ENCODE measurements at regions not wholly inside any gene's neighbourhood (a gene's known extent, or its start where the extent isn't known, plus 50 kb on each side); places are given as distances from the start of the nearest gene placed in this dataset.

- no peak for TF ChIP-seq CTCF (conservative IDR thresholded peaks at IDR 0.05; ENCODE audit: low read depth)
- no peak overlapping the region for H3K27ac ChIP-seq
- POLR2A ChIA-PET (ENCODE audit: low non-redundant PET) = no interaction called here
- CTCF ChIA-PET = interaction anchor here (0.7 kb wide), 1 partner anchor 234 kb away, joined by 3 read pairs; no protein-coding TSS in a partner anchor
- no peak for DNase-seq (ENCODE audit: low spot score)
These were observed 89.7 kb upstream of the ZPBP start for GRCh38 chr7:50182759-50183158.

GRCh38 chr7:50181081-50181480 lies 88.0 kb upstream of the ZPBP start:
- POLR2A ChIA-PET (ENCODE audit: low non-redundant PET) = no interaction called here
- DNase-seq (ENCODE audit: low spot score) = no peak
- CTCF ChIA-PET = no interaction called here
- TF ChIP-seq CTCF (conservative IDR thresholded peaks at IDR 0.05; ENCODE audit: low read depth) = no peak
- H3K27ac ChIP-seq = no peak overlapping the region

- TF ChIP-seq CTCF (conservative IDR thresholded peaks at IDR 0.05; ENCODE audit: low read depth) = no peak
- no peak overlapping the region for H3K27ac ChIP-seq
- CTCF ChIA-PET = no interaction called here
- no peak for DNase-seq (ENCODE audit: low spot score)
- POLR2A ChIA-PET (ENCODE audit: low non-redundant PET) = no interaction called here
These were observed 85.1 kb upstream of the ZPBP start for GRCh38 chr7:50178166-50178565.

GRCh38 chr7:50174948-50175347 lies 81.9 kb upstream of the ZPBP start:
- DNase-seq (ENCODE audit: low spot score) = no peak
- CTCF ChIA-PET = no interaction called here
- no peak for TF ChIP-seq CTCF (conservative IDR thresholded peaks at IDR 0.05; ENCODE audit: low read depth)
- POLR2A ChIA-PET (ENCODE audit: low non-redundant PET) = no interaction called here
- H3K27ac ChIP-seq = no peak overlapping the region

DNA sequence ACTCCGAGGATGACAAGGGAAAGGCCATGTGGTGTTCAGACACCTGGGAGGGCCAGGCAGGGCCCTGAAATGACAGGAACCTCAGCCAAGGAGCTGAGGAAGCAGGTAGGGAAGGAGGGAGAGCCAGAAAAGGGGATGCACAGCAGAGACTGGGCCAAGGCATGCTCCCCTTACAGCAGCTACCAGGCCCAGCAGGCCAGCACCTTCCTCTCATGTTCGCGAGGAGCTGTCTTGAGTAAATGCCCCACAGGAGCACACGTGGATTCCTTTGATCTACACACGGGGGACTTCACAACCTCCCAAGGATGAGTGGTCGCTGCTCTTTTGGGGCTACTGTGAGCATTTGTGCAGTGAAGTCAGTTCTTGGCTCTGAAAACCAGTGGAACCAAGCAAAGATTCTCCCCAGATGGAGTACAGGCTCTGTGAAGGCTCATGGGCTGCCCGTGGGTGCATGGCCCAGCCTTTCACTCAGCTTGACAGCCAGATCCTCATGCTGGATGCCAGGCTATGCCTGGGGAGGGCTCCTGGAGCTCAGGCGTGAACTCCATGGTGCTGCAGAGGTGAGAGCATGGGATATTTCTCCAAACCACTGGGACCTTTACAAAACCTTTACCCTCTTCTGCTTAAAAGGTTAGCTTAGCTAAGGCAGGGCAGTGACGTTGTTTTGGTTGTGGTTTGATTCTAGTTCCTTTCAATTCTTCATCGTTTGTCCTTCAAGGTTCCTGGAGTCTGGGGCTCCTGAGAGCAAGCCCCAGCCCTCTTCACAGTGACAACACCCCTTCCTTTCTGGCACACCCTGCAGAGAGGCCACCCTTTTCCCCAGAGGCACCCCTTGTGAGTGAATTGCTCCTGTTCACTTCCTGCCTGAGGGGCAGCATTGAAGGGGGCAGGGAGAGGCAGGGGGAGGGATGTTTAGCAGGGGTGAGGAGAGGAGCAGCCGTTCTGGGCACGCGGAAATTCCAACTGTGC lies 74.2 kb upstream of the ZPBP start:
- CTCF ChIA-PET = interaction anchor here (0.6 to 0.7 kb wide), 2 partner anchors 92 to 113 kb away, joined by 4 to 6 read pairs; no protein-coding TSS in a partner anchor
- POLR2A ChIA-PET (ENCODE audit: low non-redundant PET) = no interaction called here
- H3K27ac ChIP-seq = no peak overlapping the region
- TF ChIP-seq CTCF (conservative IDR thresholded peaks at IDR 0.05; ENCODE audit: low read depth) = no peak
- no peak for DNase-seq (ENCODE audit: low spot score)

GRCh38 chr7:50164559-50165170 lies 71.6 kb upstream of the ZPBP start:
- POLR2A ChIA-PET (ENCODE audit: low non-redundant PET) = no interaction called here
- no peak overlapping the region for H3K27ac ChIP-seq
- TF ChIP-seq CTCF (conservative IDR thresholded peaks at IDR 0.05; ENCODE audit: low read depth) = no peak
- DNase-seq (ENCODE audit: low spot score) = no peak
- CTCF ChIA-PET = no interaction called here

Data from RWPE1 (cell line).